HUES64 (cell line): ENCODE measurements at regions not wholly inside any gene's neighbourhood (a gene's known extent, or its start where the extent isn't known, plus 50 kb on each side); places are given as distances from the start of the nearest gene placed in this dataset.
"Not testable (repeated sequence)": the region's sequence is repeated elsewhere in the genome, so short reads cannot be mapped to it uniquely, and the experiment has no call there.

ENCODE experiments used
- H3K27ac ChIP-seq: 2 replicates; pipeline ENCODE4 v1.7.0; 2013; ENCODE audit warnings: low read depth, low read length, inconsistent platforms
- H3K27me3 ChIP-seq: 2 replicates; pipeline ENCODE4 v1.6.1; 2013; ENCODE audit warnings: mild to moderate bottlenecking, low read length; ENCODE audit not compliant: insufficient read depth
- H3K36me3 ChIP-seq: 2 replicates; pipeline ENCODE4 v1.6.1; 2013; ENCODE audit warnings: mild to moderate bottlenecking, low read length; ENCODE audit not compliant: insufficient read depth
- H3K4me1 ChIP-seq: 2 replicates; pipeline ENCODE4 v1.6.1; 2013; ENCODE audit warnings: mild to moderate bottlenecking, low read length, moderate library complexity; ENCODE audit not compliant: insufficient read depth
- H3K4me3 ChIP-seq: 2 replicates; pipeline ENCODE4 v1.5.1; 2013; ENCODE audit warnings: mild to moderate bottlenecking, low read length, moderate library complexity
- H3K9ac ChIP-seq: 2 replicates; pipeline ENCODE4 v1.6.1; 2013; ENCODE audit warnings: mild to moderate bottlenecking, low read depth, low read length
- H3K9me3 ChIP-seq: 2 replicates; pipeline ENCODE4 v1.6.1; 2013; ENCODE audit warnings: low read depth, low read length; ENCODE audit not compliant: insufficient read depth
- WGBS: fragments of 150-250, 120-280 bp; methylation state at CpG from one replicate; pipeline ENCODE4 v1.1.7; 2013; ENCODE audit warnings: missing lambda C conversion rate; 5-methylcytosine and 5-hydroxymethylcytosine counted together

- no peaks in the 10 kb centered on the region for H3K4me1 ChIP-seq
- H3K27ac ChIP-seq = no peak overlapping the region
- H3K27me3 ChIP-seq = no peaks in the 10 kb centered on the region
- 49% methylated on average over 3 of the region's 3 CpGs for WGBS
- H3K9ac ChIP-seq = no peak overlapping the region
- no peaks in the 10 kb centered on the region for H3K9me3 ChIP-seq
- H3K4me3 ChIP-seq = no peak overlapping the region
- no peaks in the 10 kb centered on the region for H3K36me3 ChIP-seq
Observed at GRCh38 chr12:78331753-78332152, 501.1 kb downstream of the NAV3 start.

- Histone ChIP-seq H3K27me3 (no peaks in the 10 kb centered on the region), H3K4me3 (no peak overlapping the region), H3K27ac (no peak overlapping the region), H3K9me3 (no peaks in the 10 kb centered on the region), H3K4me1 (no peaks in the 10 kb centered on the region), H3K36me3 (no peaks in the 10 kb centered on the region), H3K9ac (no peak overlapping the region)
- WGBS = 89% methylated on average over 2 of the region's 2 CpGs
Observed at GRCh38 chr12:78338054-78338785, 507.5 kb downstream of the NAV3 start.

GRCh38 chr12:78340406-78340805 is 509.7 kb downstream of the NAV3 start:
- Histone ChIP-seq H3K36me3 (no peaks in the 10 kb centered on the region), H3K9me3 (no peaks in the 10 kb centered on the region), H3K4me3 (no peak overlapping the region), H3K27me3 (no peaks in the 10 kb centered on the region), H3K27ac (no peak overlapping the region), H3K4me1 (no peaks in the 10 kb centered on the region), H3K9ac (no peak overlapping the region)
- 94% methylated on average over 4 of the region's 4 CpGs for WGBS

GRCh38 chr12:78343657-78344056 is 513.0 kb downstream of the NAV3 start:
- no peaks in the 10 kb centered on the region for H3K9me3 ChIP-seq
- no CpG with 5 or more reads among the region's 1 CpG for WGBS
- no peaks in the 10 kb centered on the region for H3K36me3 ChIP-seq
- no peak overlapping the region for H3K4me3 ChIP-seq
- H3K27ac ChIP-seq = no peak overlapping the region
- no peaks in the 10 kb centered on the region for H3K4me1 ChIP-seq
- H3K9ac ChIP-seq = no peak overlapping the region
- no peaks in the 10 kb centered on the region for H3K27me3 ChIP-seq

- H3K36me3 ChIP-seq = no peaks in the 10 kb centered on the region
- 90% methylated on average over 1 of the region's 1 CpG for WGBS
- H3K4me3 ChIP-seq = no peak overlapping the region
- no peaks in the 10 kb centered on the region for H3K4me1 ChIP-seq
- no peak overlapping the region for H3K27ac ChIP-seq
- H3K9ac ChIP-seq = no peak overlapping the region
- H3K27me3 ChIP-seq = no peaks in the 10 kb centered on the region
- H3K9me3 ChIP-seq = no peaks in the 10 kb centered on the region
Observed at GRCh38 chr12:78359520-78359919, 505.1 kb upstream of the SYT1 start.

- WGBS = 97% methylated on average over 3 of the region's 4 CpGs
- Histone ChIP-seq H3K9ac (no peak overlapping the region), H3K4me3 (no peak overlapping the region), H3K9me3 (no peaks in the 10 kb centered on the region), H3K27ac (no peak overlapping the region), H3K4me1 (no peaks in the 10 kb centered on the region), H3K36me3 (no peaks in the 10 kb centered on the region), H3K27me3 (no peaks in the 10 kb centered on the region)
Observed at GRCh38 chr12:78361683-78362082, 502.9 kb upstream of the SYT1 start.

- no peak overlapping the region for H3K9ac ChIP-seq
- 77% methylated on average over 3 of the region's 3 CpGs for WGBS
- no peak overlapping the region for H3K4me3 ChIP-seq
Observed at GRCh38 chr12:78371284-78371683, 493.3 kb upstream of the SYT1 start.

GRCh38 chr12:78375461-78375860 is 489.1 kb upstream of the SYT1 start:
- Histone ChIP-seq H3K4me3 (no peak overlapping the region), H3K4me1 (peaks cover 16% of the 10 kb centered on the region), H3K27ac (no peak overlapping the region), H3K27me3 (no peaks in the 10 kb centered on the region), H3K9me3 (peaks cover 15% of the 10 kb centered on the region), H3K36me3 (no peaks in the 10 kb centered on the region), H3K9ac (no peak overlapping the region)
- WGBS = 85% methylated on average over 1 of the region's 1 CpG

More at GRCh38 chr12:78371284-78371683, 493.3 kb upstream of the SYT1 start:
- H3K4me1 ChIP-seq = peaks cover 16% of the 10 kb centered on the region
- H3K9me3 ChIP-seq = no peaks in the 10 kb centered on the region
- H3K27ac ChIP-seq = no peak overlapping the region
- H3K27me3 ChIP-seq = no peaks in the 10 kb centered on the region
- H3K36me3 ChIP-seq = no peaks in the 10 kb centered on the region

GRCh38 chr12:78376257-78376656 is 488.3 kb upstream of the SYT1 start:
- H3K9me3 ChIP-seq = peaks cover 17% of the 10 kb centered on the region
- no peak overlapping the region for H3K4me3 ChIP-seq
- peaks cover 16% of the 10 kb centered on the region for H3K4me1 ChIP-seq
- H3K36me3 ChIP-seq = no peaks in the 10 kb centered on the region
- H3K27me3 ChIP-seq = no peaks in the 10 kb centered on the region
- no peak overlapping the region for H3K27ac ChIP-seq
- no peak overlapping the region for H3K9ac ChIP-seq

GRCh38 chr12:78379065-78379464 is 485.5 kb upstream of the SYT1 start:
- not testable (repeated sequence) for H3K36me3 ChIP-seq, H3K4me3 ChIP-seq, H3K27me3 ChIP-seq, H3K4me1 ChIP-seq, H3K27ac ChIP-seq, H3K9ac ChIP-seq
- WGBS = 90% methylated on average over 2 of the region's 2 CpGs
- H3K9me3 ChIP-seq = peaks cover 17% of the 10 kb centered on the region

GRCh38 chr12:78383414-78383813 is 481.2 kb upstream of the SYT1 start:
- Histone ChIP-seq H3K36me3 (no peaks in the 10 kb centered on the region), H3K9me3 (peaks cover 13% of the 10 kb centered on the region; the same call in 1 of the 2 replicates), H3K4me3 (no peak overlapping the region), H3K4me1 (no peaks in the 10 kb centered on the region; the same call in 1 of the 2 replicates), H3K27ac (no peak overlapping the region), H3K27me3 (no peaks in the 10 kb centered on the region), H3K9ac (no peak overlapping the region)
- WGBS = 88% methylated on average over 2 of the region's 2 CpGs

GRCh38 chr12:78384541-78384940 is 480.0 kb upstream of the SYT1 start:
- Histone ChIP-seq H3K36me3 (no peaks in the 10 kb centered on the region), H3K9ac (no peak overlapping the region), H3K27ac (no peak overlapping the region), H3K9me3 (0 out of 2 replicates have a peak, but pooled peaks cover 7% of the 10 kb centered on the region), H3K4me1 (no peaks in the 10 kb centered on the region; the same call in 1 of the 2 replicates), H3K27me3 (no peaks in the 10 kb centered on the region), H3K4me3 (no peak overlapping the region)
- 94% methylated on average over 6 of the region's 6 CpGs for WGBS
